ENCODE measurements at regions not wholly inside any gene's neighbourhood (a gene's known extent, or its start where the extent isn't known, plus 50 kb on each side); places are given as distances from the start of the nearest gene placed in this dataset.

GRCh38 chrX:13430136-13430827 lies 110.4 kb upstream of the ATXN3L start:
- no peaks in the 10 kb centered on the region for H4K20me1 ChIP-seq (ENCODE audit: insufficient read depth)
- ChIA-PET POLR2A (no interaction called here), CTCF (no interaction called here), RAD21 (ENCODE audit: low non-redundant PET in 1 of 2, low total read pairs in 2 of 2, uncharacterized antibody in 2 of 2, unreplicated experiment in 2 of 2) (no interaction called here)
- no peaks in the 10 kb centered on the region for H3K9me3 ChIP-seq (ENCODE audit: control insufficient read depth in 1 of 2, insufficient read depth in 1 of 2, low read depth in 1 of 2, low read length in 2 of 2)
- peaks cover 9 to 16% of the 10 kb centered on the region in 2 experiments; a peak in 3 of 4 replicates for H3K4me1 ChIP-seq (ENCODE audit: control insufficient read depth in 1 of 2, insufficient read depth in 2 of 2, low read length in 2 of 2)
- no peaks in the 10 kb centered on the region for H3K27me3 ChIP-seq (ENCODE audit: insufficient read depth, low read length)
- no peak for TF ChIP-seq ZFX (IDR thresholded peaks at IDR 0.05)
- TF ChIP-seq CTCF (IDR thresholded peaks at IDR 0.05 in 2 of 3, conservative IDR thresholded peaks at IDR 0.05 in 1 of 3; ENCODE audit: borderline replicate concordance in 1 of 3, insufficient read depth in 1 of 3, low read depth in 2 of 3, low read length in 2 of 3): no peak
- TF ChIP-seq JUND (IDR thresholded peaks at IDR 0.05): no peak
- no peak for TF ChIP-seq YY1 (IDR thresholded peaks at IDR 0.05; ENCODE audit: extremely low read depth, insufficient replicate concordance, low read depth, low read length)
- no peak for TF ChIP-seq REST (IDR thresholded peaks at IDR 0.05; ENCODE audit: low read depth)
- no peak for TF ChIP-seq SP1 (IDR thresholded peaks at IDR 0.05; ENCODE audit: low read depth)
- no peak for TF ChIP-seq FOSL1 (IDR thresholded peaks at IDR 0.05; ENCODE audit: low read depth)
- TF ChIP-seq RAD21 (IDR thresholded peaks at IDR 0.05; ENCODE audit: low read depth): no peak
- TF ChIP-seq SIN3A (IDR thresholded peaks at IDR 0.05; ENCODE audit: low read depth): no peak
- no peak for TF ChIP-seq ZNF274 (IDR thresholded peaks at IDR 0.05; ENCODE audit: low read depth, low read length)
- no peak for TF ChIP-seq ELF1 (IDR thresholded peaks at IDR 0.05; ENCODE audit: borderline replicate concordance, low read depth)
- TF ChIP-seq SRF (IDR thresholded peaks at IDR 0.05; ENCODE audit: low read depth): no peak
- no peak for TF ChIP-seq MAX (IDR thresholded peaks at IDR 0.05)
- TF ChIP-seq CEBPB (IDR thresholded peaks at IDR 0.05; ENCODE audit: low read depth): no peak
- no peak for TF ChIP-seq CBX3 (IDR thresholded peaks at IDR 0.05; ENCODE audit: low read depth)
- TF ChIP-seq EGR1 (IDR thresholded peaks at IDR 0.05; ENCODE audit: low read depth): no peak
- TF ChIP-seq POLR2AphosphoS5 (IDR thresholded peaks at IDR 0.05; ENCODE audit: low read depth, low read length): no peak
- ATAC-seq (peak; percentile 61), DNase-seq (ENCODE audit: low read depth, low spot score) (no peak)
- H3K79me2 ChIP-seq (ENCODE audit: insufficient read depth, low read length): no peaks in the 10 kb centered on the region
- BruUV-seq (replicated peaks): no TSS peak
- H3K9me2 ChIP-seq (ENCODE audit: insufficient read depth): no peaks in the 10 kb centered on the region
- no peak overlapping the region for H3K4me3 ChIP-seq (replicated peaks in 1 of 2; ENCODE audit: low read depth in 1 of 2, low read length in 2 of 2)
- no peak overlapping the region for H3K9ac ChIP-seq (ENCODE audit: low read length)
- H2AFZ ChIP-seq (ENCODE audit: low read depth, low read length, poor library complexity, severe bottlenecking): no peak overlapping the region
- H3K36me3 ChIP-seq (ENCODE audit: control insufficient read depth in 1 of 2, insufficient read depth in 2 of 2, low read length in 2 of 2): no peaks in the 10 kb centered on the region
- H3K4me2 ChIP-seq (ENCODE audit: low read length): no peak overlapping the region
- intact Hi-C loops (cut with micrococcal nuclease): no loop called here
- H3K27ac ChIP-seq (ENCODE audit: low read depth, low read length): no peak overlapping the region
